GM06990 (cell line): ENCODE measurements at regions not wholly inside any gene's neighbourhood (a gene's known extent, or its start where the extent isn't known, plus 50 kb on each side); places are given as distances from the start of the nearest gene placed in this dataset.

Source experiments
- DNase-seq: peaks from one replicate; pipeline ENCODE4 v3.0.0-alpha.2; 2011; ENCODE audit not compliant: insufficient read length; ENCODE audit errors: extremely low read depth
- H3K27me3 ChIP-seq: replicated peaks from 2 replicates; pipeline ENCODE4 v1.6.0; 2011; ENCODE audit warnings: low read length; ENCODE audit not compliant: control insufficient read depth, insufficient read depth
- H3K36me3 ChIP-seq: 2 replicates; pipeline ENCODE4 v1.5.1; 2011; ENCODE audit warnings: low read length; ENCODE audit not compliant: control insufficient read depth, insufficient read depth
- H3K4me3 ChIP-seq: replicated peaks from 2 replicates; pipeline ENCODE4 v1.5.1; 2011; ENCODE audit warnings: low read depth, mild to moderate bottlenecking, control low read depth, low read length
- CTCF ChIP-seq: IDR thresholded peaks from 2 replicates; pipeline ENCODE4 v1.5.1; 2011; ENCODE audit warnings: low read length, control low read depth, mild to moderate bottlenecking, inconsistent platforms; ENCODE audit not compliant: insufficient read depth, poor library complexity, severe bottlenecking

- Histone ChIP-seq H3K36me3 (no peaks in the 10 kb centered on the region), H3K4me3 (no peak overlapping the region), H3K27me3 (no peaks in the 10 kb centered on the region)
- DNase-seq, result no peak
- TF ChIP-seq CTCF, result no peak
Observed at GRCh38 chr5:144684899-144685298, 514.2 kb downstream of the KCTD16 start.

GRCh38 chr5:144680711-144681110, 510.0 kb downstream of the KCTD16 start:
- H3K4me3 ChIP-seq, result no peak overlapping the region
- H3K36me3 ChIP-seq, result no peaks in the 10 kb centered on the region
- H3K27me3 ChIP-seq, result no peaks in the 10 kb centered on the region
- DNase-seq, result no peak
- TF ChIP-seq CTCF, result no peak

DNA sequence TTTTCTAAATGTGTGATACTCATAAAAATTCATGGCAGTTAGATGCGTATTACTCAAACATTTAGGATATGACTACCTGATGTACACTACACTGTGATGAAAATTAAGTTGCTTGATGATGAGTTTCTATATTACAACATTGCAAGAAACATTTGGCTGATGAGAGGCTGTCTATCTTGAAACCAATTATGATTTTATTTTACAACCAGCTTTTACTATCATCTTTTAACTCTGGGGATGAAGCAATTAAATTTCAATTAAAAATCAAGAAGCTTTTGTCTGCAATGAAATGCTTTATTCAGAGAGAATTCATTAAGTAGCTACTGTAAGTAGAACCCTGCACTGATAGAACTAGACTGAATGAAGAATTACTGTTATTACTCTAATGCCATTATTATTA, 500.4 kb downstream of the KCTD16 start:
- Histone ChIP-seq H3K36me3 (no peaks in the 10 kb centered on the region), H3K27me3 (no peaks in the 10 kb centered on the region), H3K4me3 (no peak overlapping the region)
- TF ChIP-seq CTCF, result no peak
- no peak for DNase-seq

- no peak for TF ChIP-seq CTCF
Observed at GRCh38 chr5:144659634-144660227, 489.1 kb downstream of the KCTD16 start.

GRCh38 chr5:144644317-144644716, 473.6 kb downstream of the KCTD16 start:
- DNase-seq, result no peak
- Histone ChIP-seq H3K36me3 (no peaks in the 10 kb centered on the region), H3K4me3 (no peak overlapping the region), H3K27me3 (no peaks in the 10 kb centered on the region)
- no peak for TF ChIP-seq CTCF

More at GRCh38 chr5:144659634-144660227, 489.1 kb downstream of the KCTD16 start:
- H3K4me3 ChIP-seq, result no peak overlapping the region
- no peaks in the 10 kb centered on the region; the same call in 1 of the 2 replicates for H3K27me3 ChIP-seq
- H3K36me3 ChIP-seq, result no peaks in the 10 kb centered on the region
- no peak for DNase-seq

GRCh38 chr5:144638787-144639186, 468.1 kb downstream of the KCTD16 start:
- H3K27me3 ChIP-seq, result no peaks in the 10 kb centered on the region
- no peak overlapping the region for H3K4me3 ChIP-seq
- no peaks in the 10 kb centered on the region for H3K36me3 ChIP-seq
- no peak for DNase-seq
- no peak for TF ChIP-seq CTCF
